Endothelial cell of umbilical vein (primary cell): ENCODE measurements at regions not wholly inside any gene's neighbourhood (a gene's known extent, or its start where the extent isn't known, plus 50 kb on each side); places are given as distances from the start of the nearest gene placed in this dataset.

Source experiments
- CTCF ChIP-seq, 2 donors: IDR thresholded peaks; 1 replicate in 1 of 2; 2 replicates in 1 of 2; pipeline ENCODE4 v1.5.1; 2011; ENCODE audit warnings: low read length in 2 of 2, mild to moderate bottlenecking in 2 of 2, moderate library complexity in 2 of 2, control low read depth in 1 of 2, inconsistent platforms in 1 of 2, low read depth in 1 of 2; ENCODE audit not compliant: insufficient read depth in 1 of 2; ENCODE audit errors: extremely low read depth in 1 of 2
- EZH2 ChIP-seq: IDR thresholded peaks from 2 replicates; pipeline ENCODE4 v1.6.1; 2012; ENCODE audit warnings: borderline replicate concordance, low read depth, mild to moderate bottlenecking, moderate library complexity, low read length, inconsistent platforms; ENCODE audit not compliant: severe bottlenecking
- JUN ChIP-seq: IDR thresholded peaks from 2 replicates; pipeline ENCODE4 v1.6.1; 2011; ENCODE audit warnings: borderline replicate concordance, low read depth; ENCODE audit not compliant: insufficient read length, insufficient read depth
- POLR2A ChIP-seq: IDR thresholded peaks from 2 replicates; pipeline ENCODE4 v1.6.1; 2012; ENCODE audit warnings: low read depth, mild to moderate bottlenecking, control low read depth, low read length
- TF ChIP-seq, protein P1 (sequence below): IDR thresholded peaks from 2 replicates; pipeline ENCODE4 v1.6.1; 2011; ENCODE audit not compliant: insufficient read depth, insufficient read length

DNA sequence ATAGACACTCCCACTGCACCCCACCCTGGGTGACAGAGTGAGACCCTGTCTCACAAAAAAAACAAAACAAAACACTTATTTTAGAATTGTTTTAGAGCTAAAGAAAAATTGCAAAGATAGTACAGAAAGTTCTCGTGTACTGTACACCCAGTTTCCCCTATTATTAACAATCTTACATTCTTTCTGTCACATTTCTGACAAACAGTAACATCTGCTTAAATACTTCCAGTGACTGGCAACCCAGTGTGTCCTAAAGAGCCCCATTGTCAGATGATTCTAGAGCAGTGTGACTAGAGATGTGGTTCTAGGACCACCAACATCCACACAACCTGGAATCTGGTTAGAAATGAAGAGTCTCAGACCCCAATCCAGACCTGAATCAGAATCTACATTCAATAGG, 90.5 kb downstream of the LEPR start:
- TF ChIP-seq, protein P1, sequence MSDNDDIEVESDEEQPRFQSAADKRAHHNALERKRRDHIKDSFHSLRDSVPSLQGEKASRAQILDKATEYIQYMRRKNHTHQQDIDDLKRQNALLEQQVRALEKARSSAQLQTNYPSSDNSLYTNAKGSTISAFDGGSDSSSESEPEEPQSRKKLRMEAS, result no peak
- no peak for TF ChIP-seq CTCF (IDR thresholded peaks at IDR 0.05; ENCODE audit: extremely low read depth in 1 of 2, insufficient read depth in 1 of 2, low read depth in 1 of 2, low read length in 2 of 2)
- no peak for TF ChIP-seq POLR2A
- no peak for TF ChIP-seq EZH2
- no peak for TF ChIP-seq JUN
